HG02840 (cell line): ENCODE measurements at regions not wholly inside any gene's neighbourhood (a gene's known extent, or its start where the extent isn't known, plus 50 kb on each side); places are given as distances from the start of the nearest gene placed in this dataset.
A peak's percentile ranks its signal among the peaks of the same experiment; 100 is the strongest.
"Not testable (repeated sequence)": the region's sequence is repeated elsewhere in the genome, so short reads cannot be mapped to it uniquely, and the experiment has no call there.

ENCODE experiments used
- ATAC-seq: cut with Tn5 transposase; IDR thresholded peaks from one replicate; pipeline ENCODE4 v1.9.1; 2021; ENCODE audit warnings: mild to moderate bottlenecking, moderate library complexity, moderate number of reproducible peaks; ENCODE audit not compliant: unreplicated experiment, low FRiP score

- ATAC-seq = no peak
These were observed 110.2 kb downstream of the FAM50B start for GRCh38 chr6:3959385-3959784.

GRCh38 chr6:3960754-3961361 is 111.7 kb downstream of the FAM50B start:
- ATAC-seq = no peak

GRCh38 chr6:3961581-3962215 is 112.5 kb downstream of the FAM50B start:
- no peak for ATAC-seq

GRCh38 chr6:3962291-3963280 is 113.4 kb downstream of the FAM50B start:
- no peak for ATAC-seq

- no peak for ATAC-seq
These were observed 114.3 kb downstream of the FAM50B start for GRCh38 chr6:3963426-3963825.

GRCh38 chr6:3965071-3965718 is 113.7 kb downstream of the FAM217A start:
- ATAC-seq = no peak

GRCh38 chr6:3966426-3966825 is 112.5 kb downstream of the FAM217A start:
- ATAC-seq = no peak

GRCh38 chr6:3970097-3970496 is 108.8 kb downstream of the FAM217A start:
- ATAC-seq = no peak

GRCh38 chr6:3973152-3973551 is 105.8 kb downstream of the FAM217A start:
- ATAC-seq = not testable (repeated sequence)

- peak; percentile 74 for ATAC-seq
These were observed 100.8 kb downstream of the FAM217A start for GRCh38 chr6:3977875-3978711.

GRCh38 chr6:3978966-3979365 is 100.0 kb downstream of the FAM217A start:
- not testable (repeated sequence) for ATAC-seq

GRCh38 chr6:3981917-3982316 is 97.0 kb downstream of the FAM217A start:
- ATAC-seq = no peak

GRCh38 chr6:3983778-3984177 is 95.2 kb downstream of the FAM217A start:
- no peak for ATAC-seq

GRCh38 chr6:3984494-3984893 is 94.4 kb downstream of the FAM217A start:
- no peak for ATAC-seq

GRCh38 chr6:3986241-3986640 is 92.7 kb downstream of the FAM217A start:
- ATAC-seq = no peak

GRCh38 chr6:3987053-3987452 is 91.9 kb downstream of the FAM217A start:
- no peak for ATAC-seq

GRCh38 chr6:3987576-3987975 is 91.4 kb downstream of the FAM217A start:
- ATAC-seq = no peak

GRCh38 chr6:3990692-3991491 is 88.0 kb downstream of the FAM217A start:
- no peak for ATAC-seq

- no peak for ATAC-seq
These were observed 87.0 kb downstream of the FAM217A start for GRCh38 chr6:3991941-3992340.
